Posterior cingulate gyrus (tissue), 11 donors: ENCODE measurements at regions not wholly inside any gene's neighbourhood (a gene's known extent, or its start where the extent isn't known, plus 50 kb on each side); places are given as distances from the start of the nearest gene placed in this dataset.
A peak's percentile ranks its signal among the peaks of the same experiment; 100 is the strongest.

ENCODE experiments used
- DNase-seq, 10 donors: peaks; one replicate each; pipeline versions ENCODE4 v3.0.0 to v3.0.0-alpha.2; 2020 to 2021; ENCODE audit warnings: mixed read lengths in 3 of 10
- intact Hi-C: fragments of 100-400 bp; cut with DNase I; formaldehyde crosslinking; loops from one replicate; pipeline ENCODE4 v1.15.1; 2023

DNA sequence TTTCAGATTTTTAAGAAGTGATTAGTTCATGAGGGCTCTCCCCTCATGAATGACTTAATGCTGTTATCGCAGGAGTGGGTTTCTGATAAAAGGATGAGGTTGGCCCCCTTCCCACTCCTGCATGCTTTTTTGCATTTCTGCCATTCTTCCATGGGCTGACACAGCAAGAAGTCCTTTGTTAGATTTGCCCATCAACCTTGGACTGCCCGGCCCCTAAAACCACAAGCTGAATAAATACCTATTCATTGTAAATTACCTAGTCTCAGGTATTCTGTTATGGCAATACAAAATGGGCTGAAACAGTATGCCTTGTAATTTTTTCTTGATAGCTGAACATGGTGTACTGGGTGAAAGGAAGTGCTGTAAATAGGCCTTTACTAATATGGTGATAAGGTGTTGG is 72.7 kb upstream of the DPH5 start:
- DNase-seq = no peak
- intact Hi-C loops = no loop called here

DNA sequence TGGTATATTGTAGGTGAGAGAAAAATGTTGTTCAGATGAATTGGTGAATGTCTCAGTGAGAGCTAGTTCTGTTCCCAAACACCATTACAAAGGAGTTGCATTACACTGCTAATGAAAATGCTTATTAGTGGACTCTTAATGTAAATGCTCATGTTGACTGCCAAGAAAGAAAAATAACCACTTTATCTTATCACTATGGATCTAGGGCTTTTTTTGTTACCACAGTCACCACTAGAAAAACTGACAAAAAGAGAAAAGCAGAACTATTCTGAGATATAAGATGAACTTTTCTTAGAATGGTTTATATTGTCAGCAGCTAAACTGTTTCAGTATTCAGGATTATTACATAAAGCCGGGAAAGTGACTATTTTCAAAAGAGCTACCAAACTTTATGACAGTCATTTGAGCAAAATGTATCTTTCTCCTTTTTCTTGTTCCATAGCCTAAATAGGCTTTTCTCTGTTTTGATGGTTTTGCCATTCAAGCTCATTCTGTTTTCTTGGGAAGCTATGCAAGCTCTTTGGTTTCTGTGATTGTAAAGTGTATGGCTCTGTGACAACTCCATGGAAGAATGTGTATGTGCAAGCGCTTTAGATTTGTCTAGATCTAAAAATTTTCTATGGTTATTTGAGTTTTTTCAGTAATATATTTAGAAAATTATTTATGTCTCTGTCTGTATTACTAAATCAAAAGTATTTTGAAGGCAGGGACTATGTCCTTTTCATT is 64.2 kb upstream of the DPH5 start:
- intact Hi-C loops = no loop called here
- DNase-seq = no peak

DNA sequence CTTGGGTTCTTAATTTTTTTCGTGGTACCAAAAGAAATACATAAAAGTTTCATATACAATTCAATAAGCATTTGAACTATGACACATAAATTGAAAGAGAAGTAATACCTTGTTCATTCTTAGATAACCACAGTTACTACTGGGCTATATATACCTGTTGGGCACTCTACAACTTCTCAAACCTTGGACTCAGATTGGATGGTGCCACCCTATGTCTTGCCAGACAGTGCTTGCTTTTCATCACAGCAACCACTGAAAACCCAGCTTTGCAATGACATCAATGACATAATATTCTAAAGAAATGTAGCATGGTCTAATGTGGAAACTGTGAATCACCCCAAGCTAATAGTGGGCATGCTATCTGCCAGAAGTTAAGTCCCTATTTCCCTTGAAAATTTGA is 62.8 kb upstream of the DPH5 start:
- DNase-seq = no peak
- intact Hi-C loops = no loop called here

DNA sequence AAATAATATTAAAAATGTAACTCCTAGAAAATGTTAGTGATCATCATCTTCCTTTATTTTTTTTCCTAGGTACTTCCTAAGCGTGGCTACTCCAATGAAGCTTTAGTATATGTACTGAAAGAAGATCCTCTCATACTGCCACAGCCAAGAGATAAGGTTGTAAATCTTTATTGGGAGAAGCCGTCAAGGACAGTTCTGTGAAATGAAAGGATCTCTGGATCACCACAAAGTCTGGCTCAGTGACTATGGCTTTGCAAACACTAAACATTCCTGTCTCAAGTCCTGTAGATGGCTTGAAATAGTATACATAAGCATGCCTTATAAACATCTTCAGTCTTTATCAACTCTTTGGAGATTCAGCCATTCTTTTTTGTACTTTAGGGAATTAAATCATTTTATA is 61.2 kb upstream of the DPH5 start:
- DNase-seq = no peak
- intact Hi-C loops = no loop called here

DNA sequence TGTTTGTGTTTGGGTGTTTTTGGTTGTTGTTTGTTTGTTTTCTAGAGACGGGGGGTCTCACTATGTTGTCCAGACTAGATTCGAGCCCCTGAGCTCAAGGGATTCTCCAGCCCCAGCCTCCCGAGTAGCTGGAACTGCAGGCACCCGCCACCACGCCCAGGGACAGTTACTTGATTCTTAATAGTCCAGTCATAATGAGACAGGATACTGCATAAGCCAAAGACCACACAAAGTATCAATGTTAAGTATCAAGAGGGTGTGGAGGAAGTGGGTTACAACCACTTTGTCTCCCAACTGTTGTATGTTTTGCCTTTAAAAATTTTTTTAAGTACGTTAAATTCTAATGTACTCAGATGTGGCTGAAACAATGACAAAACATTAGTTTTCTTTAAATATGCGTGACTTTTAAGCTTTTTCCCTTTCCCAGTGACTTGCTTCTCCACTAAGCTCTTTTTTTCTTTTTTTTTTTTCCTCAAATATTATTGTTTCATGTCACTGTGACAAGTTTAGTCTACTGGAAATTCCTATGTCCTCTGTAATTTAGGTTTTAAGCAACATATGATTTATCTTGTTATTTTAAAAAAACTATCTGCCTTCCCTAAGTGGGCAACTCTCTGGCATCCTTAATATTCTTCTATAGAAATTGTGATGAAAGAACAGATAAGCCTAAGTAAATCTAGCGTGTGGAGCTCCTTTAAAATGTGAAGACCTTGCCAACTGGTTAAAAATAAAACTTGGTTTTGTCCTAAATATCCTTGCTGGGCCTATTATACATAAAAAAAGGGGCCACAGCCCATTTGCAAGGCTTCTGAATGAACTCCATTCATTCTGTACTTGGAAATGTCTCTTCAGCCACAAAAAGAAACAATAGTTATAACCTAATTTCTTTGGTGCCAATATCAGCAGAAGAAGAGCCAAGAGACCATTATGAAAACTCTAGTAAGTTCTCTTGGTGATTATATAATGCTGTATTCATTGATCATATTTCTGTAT is 56.2 kb upstream of the DPH5 start:
- intact Hi-C loops = no loop called here
- no peak for DNase-seq

DNA sequence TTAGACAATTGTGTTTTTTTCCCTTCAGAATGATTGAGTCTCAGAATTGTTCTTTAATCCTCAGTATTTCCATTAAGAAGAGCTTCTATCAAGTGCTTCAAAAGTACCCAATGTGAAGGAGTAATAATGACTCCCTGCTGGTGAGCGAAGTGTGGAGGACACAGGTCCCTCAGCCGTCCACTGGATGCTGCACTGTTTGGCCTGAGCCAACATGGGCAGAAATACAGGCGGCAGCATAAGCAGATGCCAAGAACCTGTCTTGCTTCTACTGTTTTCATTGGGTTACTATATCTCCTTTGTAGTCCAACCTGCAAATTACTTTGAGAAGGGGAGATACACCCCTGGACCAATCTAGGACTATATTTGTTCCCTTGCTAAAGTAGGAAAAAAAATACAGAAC is 55.3 kb upstream of the DPH5 start:
- intact Hi-C loops = no loop called here
- DNase-seq = peak in 2 of 10 donors; percentile 62 to 74

DNA sequence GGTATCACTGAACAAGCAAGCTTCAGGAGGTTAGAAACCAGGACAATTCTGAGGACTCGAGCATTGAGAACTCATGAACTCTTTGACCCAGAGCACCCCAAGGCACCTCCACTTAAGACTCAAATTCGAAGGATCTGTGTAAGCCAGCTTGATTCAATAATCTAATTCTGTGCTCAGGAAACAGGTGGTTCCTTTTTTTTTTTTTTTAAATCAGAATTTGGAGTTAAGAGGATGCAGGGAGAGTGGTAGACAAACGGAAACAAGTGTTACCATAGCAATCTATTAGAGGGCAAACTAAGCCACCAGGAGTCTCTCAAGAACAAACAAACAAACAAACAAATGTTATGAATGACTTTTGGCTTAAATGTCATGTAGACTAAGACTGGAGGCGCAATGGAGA is 53.8 kb upstream of the DPH5 start:
- intact Hi-C loops = no loop called here
- no peak for DNase-seq

DNA sequence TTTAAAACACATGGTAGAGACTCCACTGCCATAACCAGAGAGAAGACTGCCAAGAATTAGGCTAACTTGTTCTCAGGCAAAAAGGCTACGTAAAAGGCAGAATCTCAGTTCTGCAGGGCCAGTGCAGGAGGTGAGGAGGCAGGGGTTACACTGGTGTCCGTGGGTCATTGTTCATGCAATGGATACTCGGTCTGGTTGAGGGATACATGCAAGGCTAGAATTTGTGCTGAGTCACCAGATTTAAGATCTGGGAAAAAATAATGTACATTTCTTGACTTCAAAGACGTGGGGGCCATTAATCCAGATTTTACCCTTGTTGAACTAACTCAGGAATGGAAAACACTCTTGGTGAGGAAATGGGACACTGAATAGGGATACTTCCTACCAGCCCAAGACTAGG is 52.3 kb upstream of the DPH5 start:
- intact Hi-C loops = no loop called here
- DNase-seq = no peak

DNA sequence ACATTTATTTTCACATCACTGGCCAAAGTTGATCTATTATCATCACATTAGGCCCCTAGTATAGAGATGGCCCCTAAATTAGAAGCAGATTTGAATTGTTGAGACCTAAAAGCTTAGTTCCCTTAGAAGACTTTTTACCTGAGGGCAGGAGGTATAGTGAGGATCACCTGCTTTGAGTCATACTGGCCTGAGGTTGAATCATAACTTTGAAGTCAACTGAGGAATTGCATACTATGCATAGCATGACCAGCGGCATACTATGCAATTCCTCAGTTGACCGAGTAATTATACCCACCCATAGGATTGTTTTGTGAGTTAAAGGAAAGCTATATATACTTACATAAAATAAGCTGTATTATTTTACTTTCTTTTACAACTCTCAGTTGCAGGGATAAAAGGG is 50.3 kb upstream of the DPH5 start:
- DNase-seq = no peak
- intact Hi-C loops = no loop called here
